Activated T-cell treated with anti-CD3 and anti-CD28 coated beads for 24 hours (primary cell): ENCODE measurements at regions not wholly inside any gene's neighbourhood (a gene's known extent, or its start where the extent isn't known, plus 50 kb on each side); places are given as distances from the start of the nearest gene placed in this dataset.

ENCODE experiments used
- DNase-seq: peaks from one replicate; pipeline ENCODE4 v3.0.0-alpha.2; 2020; ENCODE audit warnings: low read depth

GRCh38 chr18:70500748-70501147, 211.9 kb downstream of the SOCS6 start:
- no peak for DNase-seq

- DNase-seq, result no peak
Measured at GRCh38 chr18:70499218-70499691, 210.4 kb downstream of the SOCS6 start.

- DNase-seq, result no peak
Measured at GRCh38 chr18:70496353-70497294, 207.8 kb downstream of the SOCS6 start.

- no peak for DNase-seq
Measured at GRCh38 chr18:70494524-70494923, 205.7 kb downstream of the SOCS6 start.

DNA sequence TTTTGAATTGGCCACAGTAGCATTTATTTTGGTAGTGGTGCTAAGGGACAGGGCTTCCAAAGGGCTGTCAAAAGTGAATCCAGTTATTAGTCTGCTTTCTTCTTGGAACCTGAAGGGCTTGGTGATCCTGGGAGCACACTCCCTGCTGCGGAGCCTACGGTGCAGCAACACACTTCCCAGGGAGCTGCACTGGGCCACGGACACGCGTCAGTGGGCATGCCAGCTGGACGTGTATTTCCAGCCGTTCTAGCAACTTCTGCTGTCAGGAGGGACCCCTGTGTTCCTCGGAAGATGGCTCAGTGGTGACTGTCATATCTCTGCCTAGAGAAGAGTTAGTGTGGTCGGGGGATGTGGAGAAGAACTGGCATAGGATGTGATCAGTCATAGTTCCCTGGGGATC, 204.6 kb downstream of the SOCS6 start:
- DNase-seq, result no peak

DNA sequence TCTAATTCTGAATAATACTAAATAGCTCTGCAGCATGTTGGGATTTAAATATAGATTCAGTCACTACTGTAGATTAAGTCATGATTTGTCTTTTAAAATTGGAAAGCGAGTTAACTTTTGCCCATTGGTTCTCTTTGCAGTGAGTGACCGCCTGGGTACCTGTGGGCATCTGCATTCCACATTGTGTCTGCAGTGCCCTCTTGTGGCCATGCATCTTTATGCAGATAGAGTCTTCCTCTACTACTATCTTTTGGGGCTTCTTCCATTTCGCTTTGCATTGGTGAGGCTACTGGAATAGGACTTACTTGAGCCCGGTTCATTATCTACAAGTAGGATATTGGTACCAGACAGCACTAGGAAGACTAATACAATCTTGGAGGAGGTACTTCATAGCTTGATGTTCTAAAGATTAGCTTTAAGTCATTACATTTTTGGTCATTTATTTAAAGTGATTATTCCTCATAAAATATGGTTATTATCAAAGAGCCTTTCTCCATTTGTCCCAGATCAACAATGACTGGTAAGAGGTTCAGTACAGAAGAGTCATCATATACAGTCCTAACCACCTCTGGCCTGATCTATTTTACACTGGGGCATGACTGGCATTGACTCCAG, 203.0 kb downstream of the SOCS6 start:
- peak; percentile 39 for DNase-seq

DNA sequence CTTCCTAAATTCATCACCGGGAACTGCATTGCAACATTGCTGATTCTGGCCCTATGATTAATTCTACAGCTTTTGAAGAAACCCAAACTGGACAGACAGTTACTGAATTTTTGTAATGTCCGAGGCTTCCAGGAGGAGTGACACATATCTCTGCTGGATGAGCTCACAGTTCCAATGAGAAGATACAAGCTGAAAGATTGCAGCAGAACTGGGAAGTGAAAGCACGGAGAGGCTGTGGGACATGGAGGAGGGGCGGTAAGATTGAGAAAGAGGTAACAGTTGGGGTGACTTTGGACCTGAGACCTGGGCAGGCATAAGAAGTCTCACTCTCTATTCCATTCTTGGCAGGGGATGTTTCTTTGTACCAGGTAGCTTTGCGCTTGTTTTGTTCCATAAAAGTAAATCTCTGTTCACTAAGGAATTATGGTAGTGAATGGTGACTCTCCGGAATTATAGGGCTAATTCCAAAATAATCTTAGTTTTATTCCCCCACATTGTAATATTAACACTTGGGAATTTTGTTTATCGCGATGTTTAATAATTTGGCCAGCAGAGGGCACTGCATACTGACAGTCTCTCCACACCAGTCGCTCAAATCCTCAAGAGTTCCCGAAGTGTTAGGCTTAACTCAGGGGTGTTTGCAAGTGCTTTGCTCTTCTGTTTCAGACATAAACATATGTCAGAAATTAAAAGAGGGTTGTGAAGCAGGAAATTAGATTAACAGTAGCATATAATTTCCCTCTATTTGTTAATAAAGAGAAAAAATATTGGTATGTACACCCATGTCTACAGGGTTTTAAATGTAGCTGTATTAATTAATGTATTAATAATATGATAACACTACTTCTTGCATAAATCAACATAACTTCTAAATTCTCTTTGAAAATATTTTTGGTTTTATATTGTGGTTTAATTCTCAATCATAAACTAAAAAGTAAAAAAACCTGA, 201.4 kb downstream of the SOCS6 start:
- DNase-seq, result peak; percentile 9

- DNase-seq, result no peak
Measured at GRCh38 chr18:70489571-70489970, 200.7 kb downstream of the SOCS6 start.

DNA sequence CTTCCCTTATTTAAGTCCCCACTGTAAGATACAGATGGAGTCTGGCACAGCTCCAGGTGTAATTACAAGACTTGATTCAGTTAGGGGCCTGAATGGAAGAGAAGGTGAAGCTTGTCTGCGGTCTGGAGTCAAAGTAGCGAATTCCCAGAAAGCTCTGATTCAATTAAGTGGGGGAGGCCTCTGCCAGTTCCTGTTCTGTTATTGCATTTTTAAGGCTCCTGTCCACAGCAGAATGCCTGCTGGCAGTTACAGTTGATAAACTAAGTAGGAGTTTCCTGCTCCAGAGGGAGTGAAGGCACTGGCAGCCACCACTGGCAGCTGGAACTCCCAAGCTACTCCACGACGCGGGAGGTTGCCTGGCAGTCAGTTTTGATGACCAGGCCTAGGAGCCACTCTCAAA, 181.1 kb downstream of the SOCS6 start:
- DNase-seq, result no peak

- no peak for DNase-seq
Measured at GRCh38 chr18:70468861-70469547, 180.2 kb downstream of the SOCS6 start.

DNA sequence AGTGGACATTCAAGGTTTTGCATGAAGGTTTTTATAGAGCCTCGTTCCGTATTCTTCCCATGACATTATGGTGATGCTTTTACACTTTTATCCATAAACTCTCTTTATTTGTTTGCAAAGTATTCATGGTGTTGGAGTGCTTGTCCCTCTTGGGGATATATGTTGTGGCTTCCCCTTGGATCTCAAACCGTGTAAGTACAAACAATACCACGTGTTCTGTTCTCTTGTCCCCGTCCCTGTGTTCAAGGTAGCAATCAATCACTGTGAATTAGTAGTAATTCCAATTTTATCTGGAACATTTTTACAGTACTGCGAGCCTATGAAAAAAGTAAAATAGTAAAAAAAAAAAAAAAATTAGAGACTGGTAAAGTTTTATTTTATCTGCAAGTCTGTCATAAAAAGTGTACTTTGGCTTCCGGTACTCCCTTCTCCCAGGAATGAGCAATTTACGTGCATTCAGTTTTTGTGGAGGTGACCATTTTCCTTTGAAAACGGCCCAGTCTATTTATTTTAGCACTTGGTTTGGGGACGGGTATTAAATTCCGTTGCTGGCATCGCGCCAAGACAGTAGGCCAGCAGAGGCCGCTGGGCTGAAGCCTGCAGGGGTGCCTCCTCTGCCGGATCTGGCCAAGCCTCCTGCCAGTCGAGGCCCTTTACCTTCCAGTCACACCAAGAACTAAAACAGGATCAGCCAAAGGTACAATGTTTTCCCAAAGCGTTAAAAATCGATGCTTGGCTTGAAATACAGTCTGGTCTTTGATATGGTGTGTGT, 175.7 kb downstream of the SOCS6 start:
- DNase-seq, result no peak

DNA sequence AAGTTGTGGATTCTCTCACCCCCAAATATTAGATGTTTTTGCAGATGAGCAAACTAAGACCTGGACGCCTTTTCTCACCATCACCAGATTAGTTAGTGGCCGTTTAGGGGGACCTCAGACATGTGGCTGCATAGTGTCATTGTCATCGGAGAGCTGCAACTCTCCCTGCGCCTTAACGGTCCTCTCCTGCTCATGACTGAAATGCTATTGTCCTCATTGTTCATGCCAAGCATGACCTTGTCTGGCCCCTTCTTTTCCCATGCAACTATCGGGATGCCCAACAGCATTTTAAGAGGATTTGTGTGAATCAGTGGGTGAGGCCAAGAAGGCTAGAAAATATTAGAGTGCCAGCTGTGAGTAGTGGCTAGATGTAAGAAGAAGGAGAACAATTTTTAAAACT, 174.2 kb downstream of the SOCS6 start:
- DNase-seq, result no peak

DNA sequence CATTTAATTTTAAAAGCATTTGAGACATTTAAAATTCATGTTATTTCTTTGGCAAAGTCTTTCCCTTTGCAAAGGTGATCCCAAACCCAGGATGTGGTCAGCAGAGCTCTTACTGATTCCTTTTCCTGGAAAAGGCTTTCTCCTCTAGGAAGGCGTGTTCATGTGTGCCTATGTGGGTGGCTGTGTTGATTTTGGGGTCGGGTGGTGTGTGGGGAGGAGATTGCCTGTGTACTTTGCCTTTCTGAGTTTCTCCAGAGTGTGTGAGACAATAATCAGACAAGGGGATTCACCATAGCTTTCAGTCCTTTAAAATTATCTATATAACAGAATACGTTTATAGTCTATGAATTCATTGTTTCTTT, 173.2 kb downstream of the SOCS6 start:
- DNase-seq, result no peak

DNA sequence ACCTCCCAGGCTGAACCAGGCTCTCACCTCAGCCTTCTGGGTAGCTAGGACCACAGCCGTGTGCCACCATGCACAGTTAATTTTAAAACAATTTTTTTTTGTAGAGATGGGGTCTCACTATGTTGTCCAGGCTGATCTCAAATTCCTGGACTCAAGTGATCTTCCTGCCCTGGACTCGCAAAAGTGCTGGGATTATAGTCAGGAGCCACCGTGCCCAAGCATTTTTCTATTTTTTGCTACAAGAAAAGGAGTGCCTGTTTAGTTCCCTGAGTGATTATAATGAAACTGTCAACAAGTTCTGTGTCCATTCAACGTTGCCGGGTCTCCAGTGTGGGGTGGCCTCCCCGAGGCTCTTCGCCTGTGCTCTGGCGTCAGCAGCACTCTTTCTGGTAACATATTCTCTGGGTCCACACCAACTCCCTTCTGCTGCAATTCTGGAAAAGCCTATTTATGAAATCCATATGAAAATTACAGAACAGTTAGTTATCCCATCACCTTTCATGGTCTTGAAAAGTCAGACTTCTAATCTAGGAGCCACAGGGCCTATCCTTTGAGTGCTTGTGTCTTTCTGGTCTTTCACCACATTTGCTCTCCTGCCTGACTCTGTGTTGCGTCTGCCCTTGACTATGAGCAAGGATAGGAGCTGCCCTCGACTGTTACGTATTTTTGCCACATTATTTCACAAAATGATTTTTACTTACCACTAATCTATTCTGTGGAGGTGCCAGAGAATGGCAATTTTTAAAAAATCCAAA, 172.7 kb downstream of the SOCS6 start:
- no peak for DNase-seq

- no peak for DNase-seq
Measured at GRCh38 chr18:70459731-70460130, 170.9 kb downstream of the SOCS6 start.

GRCh38 chr18:70459251-70459650, 170.4 kb downstream of the SOCS6 start:
- no peak for DNase-seq

GRCh38 chr18:70457788-70458187, 168.9 kb downstream of the SOCS6 start:
- no peak for DNase-seq

DNA sequence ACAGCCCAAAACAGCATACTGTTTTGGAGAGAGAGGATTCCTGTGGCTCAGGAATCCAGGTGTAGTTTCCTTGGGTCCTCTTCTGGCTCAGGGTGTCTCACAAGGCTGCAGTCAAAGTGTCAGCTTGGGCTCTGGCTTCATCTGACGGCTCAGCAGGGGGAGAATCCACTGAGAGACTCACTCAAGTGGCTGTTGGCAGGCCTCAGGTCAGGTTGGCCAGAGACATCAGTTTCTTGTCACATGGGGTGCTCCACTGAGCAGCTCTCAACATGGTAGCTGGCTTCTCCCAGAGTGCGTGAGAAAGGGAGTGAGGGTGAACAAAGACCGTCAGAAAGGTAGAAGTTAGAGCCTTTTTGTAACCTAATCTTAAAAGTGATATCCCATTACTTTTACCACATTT, 168.4 kb downstream of the SOCS6 start:
- no peak for DNase-seq

DNA sequence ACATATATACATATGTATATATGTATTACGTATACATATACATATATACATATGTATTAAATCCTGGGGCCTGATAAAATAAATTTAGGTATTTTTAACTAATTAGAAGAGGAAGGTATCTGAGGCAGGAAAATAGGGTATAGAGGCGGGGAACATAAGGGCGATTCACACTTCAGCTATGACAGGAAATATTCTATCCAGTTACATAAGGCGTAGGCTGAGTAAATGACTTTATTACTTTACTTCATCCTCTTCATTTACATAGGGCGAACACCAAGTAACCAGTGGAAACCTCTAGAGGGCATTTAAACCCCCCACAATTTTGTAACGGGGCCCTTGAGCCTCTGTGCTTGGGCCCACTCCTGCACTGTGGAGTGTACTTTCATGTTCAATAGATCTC, 167.5 kb downstream of the SOCS6 start:
- no peak for DNase-seq

DNA sequence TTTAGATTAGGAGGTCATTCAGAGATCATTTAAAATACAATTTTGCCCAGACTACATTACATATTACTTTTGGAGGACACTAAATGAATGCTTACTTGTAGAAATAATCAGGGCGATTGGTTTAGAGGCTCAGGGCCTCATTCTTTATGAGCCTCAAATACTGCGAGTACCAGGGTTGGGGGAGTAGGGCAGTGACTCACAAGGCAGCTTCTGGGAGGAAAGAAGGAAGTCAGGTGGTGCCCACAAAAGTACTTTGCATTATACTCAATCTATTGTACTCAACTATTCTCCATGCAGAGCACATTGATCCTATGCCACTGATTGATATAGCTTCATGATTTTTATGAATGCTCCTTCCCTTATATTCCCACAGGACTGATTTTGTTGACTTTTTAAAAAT, 166.9 kb downstream of the SOCS6 start:
- DNase-seq, result no peak
